DOHH2 (cell line): ENCODE measurements at regions not wholly inside any gene's neighbourhood (a gene's known extent, or its start where the extent isn't known, plus 50 kb on each side); places are given as distances from the start of the nearest gene placed in this dataset.

Source experiments
- H3F3A ChIP-seq: fragments of 200-600 bp; sonication (generic), shearing (Covaris generic); 2 replicates; pipeline ENCODE4 v1.6.0; 2016; ENCODE audit warnings: antibody characterized with exemption, mild to moderate bottlenecking; ENCODE audit not compliant: control insufficient read depth, insufficient read depth
- H3K27ac ChIP-seq: fragments of 200-600 bp; sonication (generic); 2 replicates; pipeline ENCODE4 v1.5.1; 2014; ENCODE audit warnings: low read depth, mild to moderate bottlenecking, low read length, moderate library complexity
- H3K27me3 ChIP-seq: fragments of 200-600 bp; sonication (generic); 2 replicates; pipeline ENCODE4 v1.6.1; 2014; ENCODE audit warnings: mild to moderate bottlenecking, low read length, mixed read lengths; ENCODE audit not compliant: control insufficient read depth
- H3K36me3 ChIP-seq: fragments of 200-600 bp; sonication (generic); 2 replicates; pipeline ENCODE4 v1.6.1; 2014; ENCODE audit warnings: mild to moderate bottlenecking, low read length, moderate library complexity, mixed read lengths; ENCODE audit not compliant: control insufficient read depth
- H3K4me1 ChIP-seq: fragments of 200-600 bp; sonication (generic); 2 replicates; pipeline ENCODE4 v1.6.1; 2014; ENCODE audit warnings: mild to moderate bottlenecking, low read length, mixed read lengths; ENCODE audit not compliant: control insufficient read depth
- H3K4me2 ChIP-seq: fragments of 200-600 bp; sonication (generic); 2 replicates; pipeline ENCODE4 v1.6.0; 2014; ENCODE audit warnings: mild to moderate bottlenecking, low read length, moderate library complexity
- H3K4me3 ChIP-seq: fragments of 200-600 bp; sonication (generic); 2 replicates; pipeline ENCODE4 v1.5.1; 2014; ENCODE audit warnings: mild to moderate bottlenecking, low read length, mixed read lengths
- H3K79me2 ChIP-seq: fragments of 200-600 bp; sonication (generic); 2 replicates; pipeline ENCODE4 v1.6.1; 2014; ENCODE audit warnings: mild to moderate bottlenecking, low read length, mixed read lengths; ENCODE audit not compliant: control insufficient read depth
- H3K9me2 ChIP-seq: fragments of 200-600 bp; sonication (generic); replicated peaks from 2 replicates; pipeline ENCODE4 v1.6.1; 2014; ENCODE audit warnings: mild to moderate bottlenecking, low read length, mixed read lengths; ENCODE audit not compliant: control insufficient read depth
- H3K9me3 ChIP-seq: fragments of 200-600 bp; sonication (generic); 2 replicates; pipeline ENCODE4 v1.6.1; 2014; ENCODE audit warnings: antibody characterized with exemption, low read length, mixed read lengths; ENCODE audit not compliant: control insufficient read depth, insufficient read depth
- H4K20me1 ChIP-seq: fragments of 200-600 bp; sonication (generic); 2 replicates; pipeline ENCODE4 v1.6.0; 2014; ENCODE audit warnings: low read depth, mild to moderate bottlenecking, antibody characterized with exemption, low read length, moderate library complexity; ENCODE audit not compliant: control insufficient read depth, insufficient read depth
- CTCF ChIP-seq: fragments of 200-600 bp; sonication (generic); IDR thresholded peaks from one replicate; pipeline ENCODE4 v1.5.1; 2014; ENCODE audit warnings: antibody characterized with exemption, mild to moderate bottlenecking, low read depth, low read length; ENCODE audit not compliant: poor library complexity, severe bottlenecking
- EZH2phosphoT487 ChIP-seq: fragments of 200-600 bp; sonication (generic); IDR thresholded peaks from 2 replicates; pipeline ENCODE4 v1.6.1; 2017; ENCODE audit warnings: borderline replicate concordance, mild to moderate bottlenecking, antibody characterized with exemption, low read length, moderate library complexity, mixed read lengths

GRCh38 chr20:1838556-1839279 is 56.5 kb upstream of the SIRPA start:
- H3K4me1 ChIP-seq, result no peaks in the 10 kb centered on the region
- H3K4me3 ChIP-seq, result no peak overlapping the region
- H3K27ac ChIP-seq, result no peak overlapping the region
- no peak for TF ChIP-seq EZH2phosphoT487
- TF ChIP-seq CTCF, result no peak
- H3K36me3 ChIP-seq, result no peaks in the 10 kb centered on the region
- H3K27me3 ChIP-seq, result peaks cover 53% of the 10 kb centered on the region
- no peaks in the 10 kb centered on the region for H3F3A ChIP-seq
- no peaks in the 10 kb centered on the region for H3K9me3 ChIP-seq
- no peaks in the 10 kb centered on the region for H4K20me1 ChIP-seq
- no peaks in the 10 kb centered on the region for H3K79me2 ChIP-seq
- H3K4me2 ChIP-seq, result no peak overlapping the region
- H3K9me2 ChIP-seq, result no peaks in the 10 kb centered on the region

- Histone ChIP-seq H3K79me2 (no peaks in the 10 kb centered on the region), H3K4me3 (no peak overlapping the region), H3F3A (no peaks in the 10 kb centered on the region), H3K9me3 (no peaks in the 10 kb centered on the region), H3K4me2 (no peak overlapping the region), H3K36me3 (no peaks in the 10 kb centered on the region), H3K9me2 (no peaks in the 10 kb centered on the region), H4K20me1 (no peaks in the 10 kb centered on the region), H3K27ac (no peak overlapping the region), H3K27me3 (peaks cover 35% of the 10 kb centered on the region), H3K4me1 (no peaks in the 10 kb centered on the region)
- no peak for TF ChIP-seq EZH2phosphoT487
- no peak for TF ChIP-seq CTCF
These were observed 59.8 kb upstream of the SIRPA start for GRCh38 chr20:1835186-1836035.

- H3K9me2 ChIP-seq, result no peaks in the 10 kb centered on the region
- no peak overlapping the region for H3K4me2 ChIP-seq
- no peaks in the 10 kb centered on the region for H3K9me3 ChIP-seq
- no peaks in the 10 kb centered on the region for H3K36me3 ChIP-seq
- no peak overlapping the region for H3K4me3 ChIP-seq
- H3K27me3 ChIP-seq, result peaks cover 26% of the 10 kb centered on the region
- TF ChIP-seq CTCF (no peak), EZH2phosphoT487 (no peak)
- no peak overlapping the region for H3K27ac ChIP-seq
- no peaks in the 10 kb centered on the region for H3F3A ChIP-seq
- H3K4me1 ChIP-seq, result no peaks in the 10 kb centered on the region
- no peaks in the 10 kb centered on the region for H4K20me1 ChIP-seq
- H3K79me2 ChIP-seq, result no peaks in the 10 kb centered on the region
These were observed 61.2 kb upstream of the SIRPA start for GRCh38 chr20:1833728-1834726.
